ENCODE measurements at regions not wholly inside any gene's neighbourhood (a gene's known extent, or its start where the extent isn't known, plus 50 kb on each side); places are given as distances from the start of the nearest gene placed in this dataset.
"Not testable (repeated sequence)": the region's sequence is repeated elsewhere in the genome, so short reads cannot be mapped to it uniquely, and the experiment has no call there.

GRCh38 chr14:83257466-83258439 is 1724.1 kb upstream of the SEL1L start:
- no peak for DNase-seq (ENCODE audit: low read depth in 2 of 3, low spot score in 2 of 3)

GRCh38 chr14:83260751-83261150 is 1727.1 kb upstream of the SEL1L start:
- DNase-seq (ENCODE audit: low read depth in 2 of 3, low spot score in 2 of 3): no peak

GRCh38 chr14:83269583-83269982 is 1735.9 kb upstream of the SEL1L start:
- DNase-seq (ENCODE audit: low read depth in 2 of 3, low spot score in 2 of 3): no peak

GRCh38 chr14:83271663-83272062 is 1738.0 kb upstream of the SEL1L start:
- no peak for DNase-seq (ENCODE audit: low read depth in 2 of 3, low spot score in 2 of 3)

GRCh38 chr14:83280719-83281118 is 1747.1 kb upstream of the SEL1L start:
- no peak for DNase-seq (ENCODE audit: low read depth in 2 of 3, low spot score in 2 of 3)

GRCh38 chr14:83282706-83283105 is 1749.1 kb upstream of the SEL1L start:
- DNase-seq (ENCODE audit: low read depth in 2 of 3, low spot score in 2 of 3): no peak

GRCh38 chr14:83287300-83287699 is 1753.6 kb upstream of the SEL1L start:
- no peak for DNase-seq (ENCODE audit: low read depth in 2 of 3, low spot score in 2 of 3)

- no peak for DNase-seq (ENCODE audit: low read depth in 2 of 3, low spot score in 2 of 3)
These were observed 1755.7 kb upstream of the SEL1L start for GRCh38 chr14:83289390-83289789.

- DNase-seq (ENCODE audit: low read depth in 2 of 3, low spot score in 2 of 3): no peak
These were observed 1756.2 kb upstream of the SEL1L start for GRCh38 chr14:83289896-83290295.

GRCh38 chr14:83290447-83290846 is 1756.8 kb upstream of the SEL1L start:
- no peak for DNase-seq (ENCODE audit: low read depth in 2 of 3, low spot score in 2 of 3)

- DNase-seq (ENCODE audit: low read depth in 2 of 3, low spot score in 2 of 3): no peak
These were observed 1758.1 kb upstream of the SEL1L start for GRCh38 chr14:83291714-83292113.

- no peak for DNase-seq (ENCODE audit: low read depth in 2 of 3, low spot score in 2 of 3)
These were observed 1761.3 kb upstream of the SEL1L start for GRCh38 chr14:83294941-83295340.

- no peak for DNase-seq (ENCODE audit: low read depth in 2 of 3, low spot score in 2 of 3)
These were observed 1763.7 kb upstream of the SEL1L start for GRCh38 chr14:83297361-83297760.

GRCh38 chr14:83298016-83298415 is 1764.4 kb upstream of the SEL1L start:
- not testable (repeated sequence) for DNase-seq (ENCODE audit: low read depth in 2 of 3, low spot score in 2 of 3)

GRCh38 chr14:83300476-83301064 is 1766.9 kb upstream of the SEL1L start:
- no peak for DNase-seq (ENCODE audit: low read depth in 2 of 3, low spot score in 2 of 3)

GRCh38 chr14:83301791-83302190 is 1768.1 kb upstream of the SEL1L start:
- DNase-seq (ENCODE audit: low read depth in 2 of 3, low spot score in 2 of 3): no peak

- DNase-seq (ENCODE audit: low read depth in 2 of 3, low spot score in 2 of 3): no peak
These were observed 1775.6 kb upstream of the SEL1L start for GRCh38 chr14:83309211-83309610.

GRCh38 chr14:83309833-83310232 is 1776.2 kb upstream of the SEL1L start:
- DNase-seq (ENCODE audit: low read depth in 2 of 3, low spot score in 2 of 3): no peak

GRCh38 chr14:83312511-83312910 is 1778.9 kb upstream of the SEL1L start:
- DNase-seq (ENCODE audit: low read depth in 2 of 3, low spot score in 2 of 3): no peak

GRCh38 chr14:83314764-83315163 is 1781.1 kb upstream of the SEL1L start:
- no peak for DNase-seq (ENCODE audit: low read depth in 2 of 3, low spot score in 2 of 3)

GRCh38 chr14:83316356-83316755 is 1782.7 kb upstream of the SEL1L start:
- no peak for DNase-seq (ENCODE audit: low read depth in 2 of 3, low spot score in 2 of 3)

GRCh38 chr14:83320837-83321236 is 1787.2 kb upstream of the SEL1L start:
- DNase-seq (ENCODE audit: low read depth in 2 of 3, low spot score in 2 of 3): no peak

Measured in activated CD8-positive, alpha-beta memory T cell treated with anti-CD3 and anti-CD28 coated beads for 48 hours (primary cell).